HG02852 (cell line): ENCODE measurements at regions not wholly inside any gene's neighbourhood (a gene's known extent, or its start where the extent isn't known, plus 50 kb on each side); places are given as distances from the start of the nearest gene placed in this dataset.
"Not testable (repeated sequence)": the region's sequence is repeated elsewhere in the genome, so short reads cannot be mapped to it uniquely, and the experiment has no call there.

Experiments used
- ATAC-seq: cut with Tn5 transposase; IDR thresholded peaks from one replicate; pipeline ENCODE4 v1.9.1; 2021; ENCODE audit warnings: mild to moderate bottlenecking, moderate library complexity; ENCODE audit not compliant: unreplicated experiment

- no peak for ATAC-seq
Observed at GRCh38 chr17:13784434-13785095, 182.8 kb upstream of the HS3ST3A1 start.

DNA sequence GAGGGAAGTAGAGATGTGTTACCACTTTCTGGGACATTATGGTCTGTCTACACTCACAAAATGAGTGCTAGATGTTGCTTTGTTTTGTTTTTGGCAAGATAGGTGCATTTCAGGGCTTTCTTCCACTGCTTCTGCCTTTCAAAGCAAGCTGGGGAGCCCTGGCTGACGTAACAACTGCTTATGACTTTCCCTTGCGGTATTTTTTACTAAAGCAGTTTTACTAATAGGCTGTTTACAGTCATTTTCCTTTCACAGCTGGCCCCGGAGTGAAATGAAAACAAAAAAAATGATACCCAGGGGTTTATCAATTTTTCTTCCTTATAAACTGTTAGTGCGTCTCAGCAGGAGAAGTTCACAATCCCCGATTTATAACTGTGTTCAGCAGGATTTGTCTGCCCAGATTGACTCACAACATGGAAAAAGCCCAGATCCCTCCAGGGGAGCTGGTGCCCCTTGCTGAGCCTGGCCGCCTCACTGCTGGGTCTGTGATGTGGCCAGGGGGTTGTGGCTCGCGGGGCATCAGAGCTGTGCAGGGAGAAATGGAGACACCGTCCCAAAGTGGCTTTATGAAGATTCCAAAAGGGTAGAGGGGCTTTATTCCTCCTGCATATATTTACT, 184.4 kb upstream of the HS3ST3A1 start:
- no peak for ATAC-seq

DNA sequence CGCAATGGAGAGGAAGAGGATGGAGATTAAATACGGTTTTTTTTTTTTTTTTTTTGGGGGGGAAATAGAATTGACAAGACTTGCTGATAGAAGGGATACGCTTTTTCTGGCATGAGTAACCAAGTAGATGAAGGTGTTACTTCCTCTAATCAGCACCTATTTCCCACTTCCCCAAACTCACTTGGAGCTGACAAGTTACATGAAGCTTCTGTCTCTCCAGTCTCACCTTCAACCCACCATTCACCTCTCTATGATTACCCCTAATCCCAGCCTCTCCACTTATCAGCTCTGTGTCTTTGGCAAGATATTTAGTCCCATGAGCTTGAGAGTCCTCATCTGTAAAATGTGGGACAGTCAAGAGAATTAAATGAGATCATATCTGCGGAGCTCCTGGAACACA, 185.9 kb upstream of the HS3ST3A1 start:
- no peak for ATAC-seq

DNA sequence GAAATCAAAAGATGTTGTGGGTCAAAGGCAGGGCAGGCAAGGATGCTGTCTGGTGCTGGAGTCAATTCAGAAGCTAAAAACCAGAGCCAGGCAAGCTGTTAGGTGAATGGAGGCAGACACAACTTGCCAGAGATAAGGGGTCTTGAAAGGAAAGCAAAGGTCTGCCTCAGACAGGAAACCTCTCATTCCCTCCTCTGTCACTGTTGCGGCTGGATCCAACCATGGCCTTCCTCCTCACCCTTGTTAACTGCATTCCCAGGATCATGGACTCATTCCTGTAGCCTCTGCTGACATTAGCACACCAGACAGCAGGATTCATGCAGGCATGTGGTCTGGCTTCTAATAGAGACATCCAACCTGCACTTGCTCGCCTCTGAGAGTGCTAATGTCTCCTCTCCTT, 186.7 kb upstream of the HS3ST3A1 start:
- no peak for ATAC-seq

- no peak for ATAC-seq
Observed at GRCh38 chr17:13792314-13792713, 190.6 kb upstream of the HS3ST3A1 start.

DNA sequence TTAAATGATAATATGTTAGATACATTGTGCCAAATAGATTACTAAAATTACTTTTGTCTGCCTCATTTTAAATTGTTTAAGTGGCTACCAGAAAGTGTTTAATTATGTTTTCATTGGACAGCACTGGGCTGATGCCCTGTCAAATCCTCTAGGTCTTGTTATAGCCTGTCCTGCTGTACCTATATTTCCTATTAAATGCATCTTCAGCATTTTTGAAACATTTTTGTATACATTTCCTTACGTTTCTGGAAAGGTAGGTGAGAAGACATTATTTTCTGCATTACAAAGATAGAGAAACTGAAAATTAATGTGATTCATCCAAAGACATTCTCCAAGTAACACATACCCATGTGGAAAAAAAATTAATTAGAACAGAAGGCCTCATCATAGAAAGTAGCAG, 192.2 kb upstream of the HS3ST3A1 start:
- ATAC-seq, result no peak

GRCh38 chr17:13797863-13798262, 196.1 kb upstream of the HS3ST3A1 start:
- no peak for ATAC-seq

DNA sequence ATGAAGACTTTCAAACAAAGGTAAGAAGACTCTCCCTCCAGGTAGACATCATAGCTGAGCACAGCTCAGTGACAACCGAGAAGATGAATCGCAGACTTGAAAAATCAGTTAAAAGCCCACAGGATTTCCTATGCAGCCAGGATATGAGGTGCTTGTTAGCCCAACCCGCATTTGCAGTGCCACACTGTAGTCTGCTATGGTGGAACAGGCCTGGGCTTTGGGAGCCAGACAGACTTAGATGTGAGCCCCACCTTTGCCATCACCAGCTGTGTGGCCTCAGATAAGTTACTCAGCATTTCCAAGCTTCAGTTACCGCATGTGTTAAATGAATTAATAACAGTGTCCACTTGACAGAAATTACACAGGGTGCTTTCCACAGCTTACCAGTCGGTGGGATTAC, 204.4 kb upstream of the HS3ST3A1 start:
- no peak for ATAC-seq

GRCh38 chr17:13807103-13807502, 205.4 kb upstream of the HS3ST3A1 start:
- no peak for ATAC-seq

- no peak for ATAC-seq
Observed at GRCh38 chr17:13812350-13812749, 210.6 kb upstream of the HS3ST3A1 start.

DNA sequence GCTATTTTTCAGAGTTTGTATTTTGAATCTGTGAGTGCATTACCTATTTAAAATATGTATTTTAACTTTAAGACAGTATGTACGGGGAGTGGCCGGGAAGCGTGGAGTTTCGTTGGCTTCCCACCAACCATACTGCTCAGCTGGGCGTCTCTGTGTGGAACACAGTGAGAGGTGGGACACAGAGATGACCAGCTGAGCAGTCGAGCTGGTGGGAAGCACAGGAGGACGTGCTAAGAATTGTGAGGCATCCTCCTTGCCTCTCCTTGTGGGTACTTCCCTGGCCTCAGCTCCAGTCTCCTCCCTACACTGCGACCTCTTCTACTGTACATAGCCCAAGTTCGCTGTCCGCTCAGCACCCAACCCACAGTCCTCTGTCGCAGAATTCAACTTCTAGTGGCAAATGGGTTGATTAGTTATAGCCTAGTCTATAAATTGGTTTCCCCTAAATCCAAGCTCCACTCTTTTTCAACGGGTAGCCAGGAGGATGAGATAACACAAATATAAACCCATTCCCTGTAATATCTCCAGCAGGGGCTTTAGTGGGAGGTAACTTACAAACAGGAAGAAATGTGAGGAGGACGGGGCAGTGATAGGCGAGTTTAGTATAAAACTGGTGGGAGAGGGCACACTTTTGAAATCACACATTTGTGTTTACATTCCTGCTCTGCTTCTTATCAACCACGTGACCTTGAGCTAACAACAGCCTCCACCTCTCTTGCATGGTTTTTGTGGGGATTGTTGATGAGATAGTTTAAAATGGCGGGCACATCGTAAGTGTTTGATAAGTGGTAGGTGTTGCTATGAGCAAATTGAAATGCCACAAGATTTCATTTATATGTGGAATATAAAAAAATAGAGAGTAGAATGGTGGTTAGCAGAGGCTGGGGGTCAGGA, 211.9 kb upstream of the HS3ST3A1 start:
- ATAC-seq, result no peak

DNA sequence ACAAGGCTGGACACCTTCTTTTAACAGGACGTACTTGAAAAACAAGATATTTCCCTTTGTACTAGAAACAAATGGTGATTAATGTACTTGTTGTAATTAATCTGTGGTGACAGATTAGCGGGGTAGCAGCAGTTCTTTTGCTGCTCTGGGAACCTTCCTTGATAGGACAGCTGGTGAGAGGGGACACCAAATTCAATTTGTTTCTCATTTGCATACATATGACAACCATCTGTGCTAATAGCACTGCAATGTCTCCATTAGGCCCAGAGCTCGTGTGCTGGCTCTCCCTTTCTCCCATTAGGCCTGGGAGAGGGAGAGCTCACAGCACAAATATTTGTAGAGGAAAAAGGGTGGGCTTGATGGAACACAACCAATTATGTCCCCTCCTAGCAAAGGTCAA, 221.0 kb upstream of the HS3ST3A1 start:
- no peak for ATAC-seq

DNA sequence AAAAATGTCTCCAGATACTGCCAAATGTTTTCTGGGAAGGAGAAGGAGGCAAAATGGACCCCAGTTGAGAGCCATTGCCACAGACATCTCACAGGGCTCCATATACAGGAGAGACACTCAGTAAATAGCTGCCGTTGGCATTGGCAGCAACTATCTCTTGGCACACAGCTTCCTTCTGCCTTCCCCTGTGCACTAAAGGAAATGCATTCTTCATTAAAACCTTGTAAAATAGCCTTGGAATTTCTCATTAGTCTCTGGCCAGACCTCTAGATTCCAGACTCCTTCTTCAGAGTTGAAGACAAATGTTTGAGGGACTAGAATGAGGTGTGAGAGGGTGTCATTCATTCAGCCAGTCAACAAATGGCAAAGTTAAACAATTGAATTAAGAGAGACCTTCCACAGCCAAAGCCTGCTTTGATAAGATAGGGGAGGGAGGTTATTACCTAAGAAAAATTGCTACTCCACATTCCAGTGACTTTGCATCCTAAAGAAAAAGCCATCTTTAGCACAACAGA, 223.9 kb upstream of the HS3ST3A1 start:
- ATAC-seq, result no peak

- no peak for ATAC-seq
Observed at GRCh38 chr17:13827118-13827517, 225.4 kb upstream of the HS3ST3A1 start.

GRCh38 chr17:13833921-13834320, 232.2 kb upstream of the HS3ST3A1 start:
- no peak for ATAC-seq

- no peak for ATAC-seq
Observed at GRCh38 chr17:13835151-13835550, 233.4 kb upstream of the HS3ST3A1 start.

DNA sequence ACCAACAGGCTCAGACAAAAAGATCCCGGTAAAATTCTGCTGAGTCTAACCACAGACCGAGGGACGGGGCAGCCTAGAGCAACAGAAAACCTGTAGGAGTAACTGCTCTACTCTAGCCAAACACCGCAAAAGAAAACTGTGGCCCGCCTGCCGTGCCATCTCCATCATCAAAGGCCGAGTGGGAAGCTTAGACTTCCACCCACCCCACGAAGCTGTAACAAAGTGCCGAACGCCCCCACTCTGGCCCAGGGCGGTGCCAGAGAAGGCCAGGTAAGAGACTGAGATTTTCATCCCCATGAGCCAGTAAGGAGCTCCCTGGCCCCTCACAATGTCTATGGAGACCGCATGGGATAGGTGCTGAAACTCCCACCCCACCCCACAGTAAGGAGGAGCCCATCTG, 231.9 kb upstream of the COX10 start:
- ATAC-seq, result no peak

DNA sequence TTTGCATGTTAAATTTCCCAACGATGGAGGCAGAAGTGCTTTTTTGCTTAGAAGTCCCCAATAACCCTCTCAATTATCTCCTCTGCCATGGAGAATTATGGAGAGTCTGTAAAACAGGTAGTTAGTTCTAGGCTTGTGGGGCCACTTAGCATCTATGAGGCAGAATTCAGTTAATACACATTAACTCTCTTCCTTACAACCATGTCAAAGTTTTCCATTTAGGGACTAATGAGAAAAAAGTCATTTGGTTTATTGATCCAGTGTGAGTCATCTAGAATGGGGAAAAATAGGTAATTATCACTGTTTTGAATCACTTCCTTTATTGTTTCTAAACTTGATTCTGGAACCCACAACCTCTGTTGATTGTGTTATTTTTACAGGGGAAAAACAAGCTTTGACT, 229.1 kb upstream of the COX10 start:
- ATAC-seq, result no peak

DNA sequence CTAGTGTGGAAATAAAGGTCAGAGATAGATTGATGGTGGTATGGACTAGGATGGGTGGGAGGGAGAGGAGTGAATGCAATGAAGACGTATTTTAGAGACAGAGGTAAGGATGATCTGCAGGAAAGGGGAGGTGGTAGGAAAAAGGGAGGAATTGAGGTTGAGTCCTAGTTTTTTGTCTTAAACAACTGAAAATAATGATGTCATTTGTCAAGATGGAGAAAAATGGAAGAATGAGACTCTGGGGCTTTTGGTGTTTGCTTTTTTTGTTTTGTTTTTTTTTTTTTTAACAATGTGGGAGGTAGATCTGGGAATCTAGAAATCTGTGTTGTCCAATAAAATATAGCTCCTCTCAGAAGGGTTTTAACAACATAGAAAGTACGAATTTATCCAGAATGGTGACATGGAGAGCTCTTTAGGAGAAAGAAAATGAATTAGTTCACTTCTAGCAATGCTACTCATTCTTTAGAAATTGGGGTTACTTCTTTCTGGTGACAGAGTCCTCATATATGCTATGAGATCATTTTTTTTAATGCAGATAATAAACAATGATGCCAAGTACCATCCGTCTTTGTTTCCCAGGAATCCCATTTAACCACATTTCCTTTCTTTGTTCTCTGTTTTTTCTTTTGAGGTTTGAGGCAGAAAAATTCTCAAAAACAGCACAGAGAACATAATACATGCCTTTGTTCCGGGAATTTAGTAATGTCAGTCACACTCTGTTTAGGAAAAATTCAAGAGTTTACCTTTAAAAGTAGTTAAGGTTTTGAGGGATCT, 225.3 kb upstream of the COX10 start:
- ATAC-seq, result no peak

DNA sequence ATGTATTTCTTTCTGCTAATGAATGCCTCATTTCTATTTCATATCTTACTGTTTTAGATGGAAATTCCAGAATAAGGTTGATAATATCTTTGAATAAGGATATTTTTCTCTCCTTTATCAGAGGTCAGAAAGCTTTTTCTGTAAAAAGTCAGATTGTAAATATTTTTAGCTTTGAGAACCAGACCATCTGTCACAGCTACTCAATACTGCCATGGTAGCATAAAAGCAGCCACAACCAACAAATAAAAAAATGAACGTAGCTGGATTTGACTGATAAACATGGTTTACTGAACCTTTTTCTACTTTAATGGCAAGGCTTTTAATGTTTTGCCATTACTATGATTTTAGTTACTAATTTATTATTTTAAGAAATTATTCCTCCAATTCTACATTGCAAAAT, 217.4 kb upstream of the COX10 start:
- no peak for ATAC-seq

- ATAC-seq, result not testable (repeated sequence)
Observed at GRCh38 chr17:13855730-13856129, 213.6 kb upstream of the COX10 start.
